WTC11 (cell line): ENCODE measurements at regions not wholly inside any gene's neighbourhood (a gene's known extent, or its start where the extent isn't known, plus 50 kb on each side); places are given as distances from the start of the nearest gene placed in this dataset.
A peak's percentile ranks its signal among the peaks of the same experiment; 100 is the strongest.

ENCODE experiments used
- ATAC-seq: fragments of 200-7000 bp; cut with Tn5 transposase; 2 replicates; pipeline ENCODE4 v1.10.0; 2021; ENCODE audit warnings: mild to moderate bottlenecking, moderate library complexity
- CTCF ChIA-PET: fragments of 300-600 bp; sonication (Branson Sonifier 250); formaldehyde crosslinking; loops from one replicate; lab custom pipeline; 2021; ENCODE audit warnings: antibody characterized with exemption; lab: Charles Lee
- POLR2A ChIA-PET: fragments of 350-600 bp; sonication (Branson Sonifier 250); formaldehyde crosslinking; loops from one replicate; lab custom pipeline; 2021; ENCODE audit warnings: antibody characterized with exemption; lab: Charles Lee
- DNase-seq: peaks from one replicate; pipeline ENCODE4 v3.0.0; 2021; ENCODE audit warnings: low spot score
- H3K27ac Mint-ChIP-seq: 2 replicates; pipeline ENCODE4 v1.8.0; 2021; ENCODE audit warnings: mixed read lengths
- H3K27me3 Mint-ChIP-seq: 2 replicates; pipeline ENCODE4 v1.8.0; 2021; ENCODE audit warnings: low read depth, mild to moderate bottlenecking, moderate library complexity, mixed read lengths
- H3K36me3 Mint-ChIP-seq: 2 replicates; pipeline ENCODE4 v1.8.0; 2021; ENCODE audit warnings: mixed read lengths
- H3K4me1 Mint-ChIP-seq: 2 replicates; pipeline ENCODE4 v1.8.0; 2022; ENCODE audit warnings: mixed read lengths
- H3K4me3 Mint-ChIP-seq: 2 replicates; pipeline ENCODE4 v1.8.0; 2021; ENCODE audit warnings: mild to moderate bottlenecking, moderate library complexity, mixed read lengths
- H3K9me3 Mint-ChIP-seq: 2 replicates; pipeline ENCODE4 v1.8.0; 2021; ENCODE audit warnings: mixed read lengths
- ATF3 ChIP-seq: sonication (generic); formaldehyde crosslinking; conservative IDR thresholded peaks from 2 replicates; pipeline ENCODE4 v1.8.1; 2022; ENCODE audit warnings: mild to moderate bottlenecking, missing genetic modification reagents
- E2F5 ChIP-seq: sonication (generic); formaldehyde crosslinking; IDR thresholded peaks from 2 replicates; pipeline ENCODE4 v1.8.1; 2022; ENCODE audit warnings: mild to moderate bottlenecking, moderate library complexity, missing genetic modification reagents
- ELF4 ChIP-seq: sonication (generic); formaldehyde crosslinking; IDR thresholded peaks from 2 replicates; pipeline ENCODE4 v1.8.1; 2022; ENCODE audit warnings: low read depth, mild to moderate bottlenecking, moderate library complexity, missing genetic modification reagents
- ERG ChIP-seq: fragments of 250-450 bp; sonication (Bioruptor Pico); IDR thresholded peaks from 2 replicates; pipeline ENCODE4 v1.8.0; 2021; ENCODE audit warnings: mild to moderate bottlenecking
- FOXP1 ChIP-seq: sonication (generic); formaldehyde crosslinking; IDR thresholded peaks from 2 replicates; pipeline ENCODE4 v1.8.0; 2022; ENCODE audit warnings: missing genetic modification reagents, mild to moderate bottlenecking, moderate library complexity, borderline replicate concordance
- JAZF1 ChIP-seq: fragments of 250-450 bp; sonication (Bioruptor Pico); IDR thresholded peaks from 2 replicates; pipeline ENCODE4 v1.9.0; 2021; ENCODE audit warnings: moderate library complexity, mild to moderate bottlenecking, inconsistent platforms
- NFYB ChIP-seq: sonication (generic); formaldehyde crosslinking; conservative IDR thresholded peaks from 2 replicates; pipeline ENCODE4 v1.8.0; 2022; ENCODE audit warnings: low read depth, missing genetic modification reagents
- PRRX2 ChIP-seq: fragments of 250-450 bp; sonication (Bioruptor Pico); IDR thresholded peaks from 2 replicates; pipeline ENCODE4 v1.8.0; 2021; ENCODE audit warnings: mild to moderate bottlenecking
- ZBTB43 ChIP-seq: sonication (generic); formaldehyde crosslinking; IDR thresholded peaks from 2 replicates; pipeline ENCODE4 v1.8.1; 2023; ENCODE audit warnings: mild to moderate bottlenecking, missing genetic modification reagents
- ZMAT4 ChIP-seq: fragments of 250-450 bp; sonication (Bioruptor Pico); IDR thresholded peaks from 2 replicates; pipeline ENCODE4 v1.9.0; 2021; ENCODE audit warnings: mild to moderate bottlenecking
- ZNF219 ChIP-seq: sonication (generic); formaldehyde crosslinking; IDR thresholded peaks from 2 replicates; pipeline ENCODE4 v1.8.0; 2023; ENCODE audit warnings: missing genetic modification reagents, mild to moderate bottlenecking, borderline replicate concordance
- ZNF281 ChIP-seq: sonication (generic); formaldehyde crosslinking; IDR thresholded peaks from 2 replicates; pipeline ENCODE4 v1.8.0; 2023; ENCODE audit warnings: mild to moderate bottlenecking, missing genetic modification reagents
- ZNF317 ChIP-seq: sonication (generic); formaldehyde crosslinking; IDR thresholded peaks from 2 replicates; pipeline ENCODE4 v1.8.1; 2023; ENCODE audit warnings: low read depth, mild to moderate bottlenecking, moderate library complexity, missing genetic modification reagents, borderline replicate concordance
- ZNF396 ChIP-seq: fragments of 250-450 bp; sonication (Bioruptor Pico); IDR thresholded peaks from 2 replicates; pipeline ENCODE4 v1.8.0; 2021; ENCODE audit warnings: mild to moderate bottlenecking, moderate library complexity, borderline replicate concordance
- ZNF416 ChIP-seq: fragments of 250-450 bp; sonication (Bioruptor Pico); IDR thresholded peaks from 2 replicates; pipeline ENCODE4 v1.9.0; 2021; ENCODE audit warnings: mild to moderate bottlenecking, inconsistent platforms
- ZNF512 ChIP-seq: sonication (generic); formaldehyde crosslinking; IDR thresholded peaks from 2 replicates; pipeline ENCODE4 v1.8.1; 2022; ENCODE audit warnings: missing genetic modification reagents, borderline replicate concordance
- ZNF532 ChIP-seq: fragments of 250-450 bp; sonication (Bioruptor Pico); IDR thresholded peaks from 2 replicates; pipeline ENCODE4 v1.9.0; 2021; ENCODE audit warnings: mild to moderate bottlenecking, borderline replicate concordance

- ATAC-seq (no peak), DNase-seq (no peak)
- ChIA-PET CTCF (no interaction called here), POLR2A (no interaction called here)
- H3K4me3 Mint-ChIP-seq, result no peak overlapping the region
- H3K9me3 Mint-ChIP-seq, result peaks cover 21% of the 10 kb centered on the region
- no peak for TF ChIP-seq ZNF317 (CRISPR knock-in tag)
- peaks cover 39% of the 10 kb centered on the region for H3K4me1 Mint-ChIP-seq
- peaks cover 20% of the 10 kb centered on the region for H3K36me3 Mint-ChIP-seq
- 0 out of 2 replicates have a peak overlapping the region, but pooled peaks have one; percentile 42 for H3K27ac Mint-ChIP-seq
- no peaks in the 10 kb centered on the region for H3K27me3 Mint-ChIP-seq
These were observed 588.8 kb upstream of the ADGRB3 start for GRCh38 chr6:68046302-68046701.

GRCh38 chr6:68045193-68045592 lies 589.9 kb upstream of the ADGRB3 start:
- CTCF ChIA-PET, result no interaction called here
- Mint-ChIP-seq H3K4me3 (no peak overlapping the region), H3K27ac (no peak overlapping the region), H3K27me3 (no peaks in the 10 kb centered on the region), H3K36me3 (peaks cover 20% of the 10 kb centered on the region), H3K9me3 (peaks cover 21% of the 10 kb centered on the region), H3K4me1 (peaks cover 50% of the 10 kb centered on the region)
- TF ChIP-seq E2F5 (CRISPR knock-in tag), result no peak
- TF ChIP-seq ZNF532 (CRISPR knock-in tag), result no peak
- no peak for TF ChIP-seq JAZF1
- no peak for TF ChIP-seq ZNF416 (CRISPR knock-in tag)
- no peak for TF ChIP-seq ZNF512 (CRISPR knock-in tag)
- TF ChIP-seq NFYB (CRISPR knock-in tag), result no peak
- no peak for TF ChIP-seq ZBTB43
- no peak for TF ChIP-seq ATF3 (CRISPR knock-in tag)
- no peak for TF ChIP-seq ELF4 (CRISPR knock-in tag)
- TF ChIP-seq FOXP1 (CRISPR knock-in tag), result no peak
- no peak for TF ChIP-seq ZMAT4
- TF ChIP-seq ERG (CRISPR knock-in tag), result no peak
- TF ChIP-seq PRRX2 (CRISPR knock-in tag), result no peak
- TF ChIP-seq ZNF317 (CRISPR knock-in tag), result no peak
- TF ChIP-seq ZNF219 (CRISPR knock-in tag), result no peak
- no peak for TF ChIP-seq ZNF396 (CRISPR knock-in tag)
- TF ChIP-seq ZNF281 (CRISPR knock-in tag), result no peak
- DNase-seq, result no peak
- POLR2A ChIA-PET, result no interaction called here
- no peak for ATAC-seq
